AG09309 (cell line): ENCODE measurements at regions not wholly inside any gene's neighbourhood (a gene's known extent, or its start where the extent isn't known, plus 50 kb on each side); places are given as distances from the start of the nearest gene placed in this dataset.
A peak's percentile ranks its signal among the peaks of the same experiment; 100 is the strongest.
"Not testable (repeated sequence)": the region's sequence is repeated elsewhere in the genome, so short reads cannot be mapped to it uniquely, and the experiment has no call there.

Experiments
- DNase-seq: peaks from one replicate; pipeline ENCODE4 v3.0.0-alpha.2; 2010; ENCODE audit warnings: low read depth
- H3K4me3 ChIP-seq: 2 replicates; pipeline ENCODE4 v1.5.1; 2011; ENCODE audit warnings: mild to moderate bottlenecking, low read depth, low read length, moderate library complexity; ENCODE audit not compliant: control insufficient read depth
- CTCF ChIP-seq: IDR thresholded peaks from 2 replicates; pipeline ENCODE4 v1.5.1; 2011; ENCODE audit warnings: mild to moderate bottlenecking, low read depth, low read length, inconsistent platforms; ENCODE audit not compliant: insufficient read depth, control insufficient read depth; ENCODE audit errors: missing control alignments

GRCh38 chr3:51610708-51611107, 60.3 kb upstream of the TEX264 start:
- no peak for TF ChIP-seq CTCF
- no peak overlapping the region for H3K4me3 ChIP-seq

GRCh38 chr3:51617597-51617996, 53.5 kb upstream of the TEX264 start:
- H3K4me3 ChIP-seq, result no peak overlapping the region
- no peak for DNase-seq
- TF ChIP-seq CTCF, result no peak

More at GRCh38 chr3:51610708-51611107, 60.3 kb upstream of the TEX264 start:
- no peak for DNase-seq

- H3K4me3 ChIP-seq, DNase-seq: not testable (repeated sequence)
Measured at GRCh38 chr3:51618038-51618437, 53.0 kb upstream of the TEX264 start.

- DNase-seq, result no peak
- TF ChIP-seq CTCF, result no peak
- H3K4me3 ChIP-seq, result no peak overlapping the region
Measured at GRCh38 chr3:51618496-51618895, 52.6 kb upstream of the TEX264 start.

DNA sequence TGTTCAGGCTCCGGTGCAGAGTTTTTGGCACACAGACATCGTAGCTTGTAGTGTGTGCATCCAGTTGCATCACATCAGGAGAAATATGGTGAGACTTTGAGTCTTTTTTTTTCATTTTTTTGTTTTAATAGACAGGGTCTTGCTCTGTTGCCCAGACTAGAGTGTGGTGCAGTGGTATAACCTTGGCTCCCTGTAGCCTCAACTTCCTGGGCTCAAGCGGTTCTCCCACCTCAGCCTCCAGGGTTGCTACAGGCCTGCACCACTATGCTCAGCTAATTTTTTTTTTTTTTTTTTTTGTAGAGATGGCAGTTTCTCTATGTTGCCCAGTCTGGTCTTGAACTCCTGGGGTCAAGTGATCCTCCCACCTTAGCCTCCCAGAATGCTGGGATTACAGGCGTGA, 51.1 kb upstream of the TEX264 start:
- no peak for DNase-seq
- no peak for TF ChIP-seq CTCF
- no peak overlapping the region for H3K4me3 ChIP-seq

GRCh38 chr3:51620543-51620942, 50.5 kb upstream of the TEX264 start:
- peak; percentile 38 for DNase-seq
- TF ChIP-seq CTCF, result no peak
- H3K4me3 ChIP-seq, result no peak overlapping the region

- DNase-seq, result no peak
- H3K4me3 ChIP-seq, result no peak overlapping the region
- TF ChIP-seq CTCF, result no peak
Measured at GRCh38 chr3:51621091-51621892, 49.8 kb upstream of the TEX264 start.
